HEK293 (cell line): ENCODE measurements at regions not wholly inside any gene's neighbourhood (a gene's known extent, or its start where the extent isn't known, plus 50 kb on each side); places are given as distances from the start of the nearest gene placed in this dataset.

Experiments used
- CTCF ChIA-PET: fragments of 350-600 bp; formaldehyde crosslinking; extraction: SDS; loops from one replicate; lab custom pipeline; 2021; ENCODE audit warnings: antibody characterized with exemption; lab: Yijun Ruan, JAX
- POLR2A ChIA-PET: fragments of 300-600 bp; formaldehyde crosslinking; extraction: SDS; loops from one replicate; lab custom pipeline; 2020; ENCODE audit warnings: antibody characterized with exemption, inconsistent platforms; lab: Yijun Ruan, JAX
- H3K27ac ChIP-seq: fragments of 200-500 bp; sonication (Bioruptor generic); 2 replicates; pipeline ENCODE4 v1.5.1; 2014; ENCODE audit warnings: low read depth, low read length, control low read depth, inconsistent platforms; ENCODE audit errors: extremely low read depth
- H3K36me3 ChIP-seq, 2 experiments: fragments of 200-500 bp in 1 of 2; sonication (Bioruptor generic) in 1 of 2; 1 replicate in 1 of 2; 2 replicates in 1 of 2; pipeline ENCODE4 v1.5.1; 2014 to 2017; ENCODE audit warnings: inconsistent platforms in 2 of 2, low read length in 2 of 2; ENCODE audit not compliant: control insufficient read depth in 2 of 2, insufficient read depth in 1 of 2
- H3K4me1 ChIP-seq: fragments of 200-500 bp; sonication (Bioruptor generic); 2 replicates; pipeline ENCODE4 v1.5.1; 2014; ENCODE audit warnings: mild to moderate bottlenecking, low read length, inconsistent platforms; ENCODE audit not compliant: control insufficient read depth, insufficient read depth
- H3K4me3 ChIP-seq: 2 replicates; pipeline ENCODE4 v1.5.1; 2011; ENCODE audit warnings: low read depth, mild to moderate bottlenecking, control low read depth, low read length, moderate library complexity
- H3K9me3 ChIP-seq: fragments of 200-500 bp; sonication (Bioruptor generic); 2 replicates; pipeline ENCODE4 v1.5.1; 2014; ENCODE audit warnings: low read depth, low read length, inconsistent platforms; ENCODE audit not compliant: control insufficient read depth, insufficient read depth
- ATF2 ChIP-seq: fragments of 450-650 bp; formaldehyde crosslinking; IDR thresholded peaks from 2 replicates; pipeline ENCODE4 v1.5.1; 2016; ENCODE audit warnings: missing biosample characterization, missing genetic modification characterization, low read depth
- KLF10 ChIP-seq: fragments of 450-650 bp; IDR thresholded peaks from 2 replicates; pipeline ENCODE4 v1.5.1; 2018; ENCODE audit warnings: missing biosample characterization, mild to moderate bottlenecking, missing genetic modification characterization
- MYNN ChIP-seq: fragments of 450-650 bp; formaldehyde crosslinking; IDR thresholded peaks from 2 replicates; pipeline ENCODE4 v1.5.1; 2016; ENCODE audit warnings: missing biosample characterization, missing genetic modification characterization, borderline replicate concordance
- OVOL3 ChIP-seq: fragments of 450-650 bp; formaldehyde crosslinking; IDR thresholded peaks from 2 replicates; pipeline ENCODE4 v1.5.1; 2016; ENCODE audit warnings: missing biosample characterization, missing genetic modification characterization
- RBAK ChIP-seq: fragments of 450-650 bp; formaldehyde crosslinking; IDR thresholded peaks from 2 replicates; pipeline ENCODE4 v1.5.1; 2016; ENCODE audit warnings: missing biosample characterization, missing genetic modification characterization
- SP2 ChIP-seq: fragments of 450-650 bp; formaldehyde crosslinking; IDR thresholded peaks from 2 replicates; pipeline ENCODE4 v1.5.1; 2016; ENCODE audit warnings: missing biosample characterization, missing genetic modification characterization
- ZBTB49 ChIP-seq: fragments of 450-650 bp; formaldehyde crosslinking; IDR thresholded peaks from 2 replicates; pipeline ENCODE4 v1.5.1; 2016; ENCODE audit warnings: missing biosample characterization, missing genetic modification characterization, low read depth
- ZBTB8A ChIP-seq: fragments of 450-650 bp; formaldehyde crosslinking; IDR thresholded peaks from 2 replicates; pipeline ENCODE4 v1.5.1; 2016; ENCODE audit warnings: missing biosample characterization, missing genetic modification characterization
- ZFP3 ChIP-seq: fragments of 450-650 bp; formaldehyde crosslinking; IDR thresholded peaks from 2 replicates; pipeline ENCODE4 v1.5.1; 2016; ENCODE audit warnings: low read depth, missing biosample characterization, missing genetic modification characterization
- ZFP37 ChIP-seq: fragments of 450-650 bp; formaldehyde crosslinking; IDR thresholded peaks from 2 replicates; pipeline ENCODE4 v1.5.1; 2016; ENCODE audit warnings: missing biosample characterization, missing genetic modification characterization
- ZNF132 ChIP-seq: fragments of 450-650 bp; formaldehyde crosslinking; IDR thresholded peaks from 2 replicates; pipeline ENCODE4 v1.5.1; 2017; ENCODE audit warnings: missing biosample characterization, missing genetic modification characterization, borderline replicate concordance
- ZNF148 ChIP-seq: fragments of 450-650 bp; formaldehyde crosslinking; IDR thresholded peaks from 2 replicates; pipeline ENCODE4 v1.5.0; 2017; ENCODE audit warnings: missing biosample characterization, missing genetic modification characterization, borderline replicate concordance
- ZNF221 ChIP-seq: fragments of 450-650 bp; formaldehyde crosslinking; IDR thresholded peaks from 2 replicates; pipeline ENCODE4 v1.5.1; 2017; ENCODE audit warnings: missing biosample characterization, missing genetic modification characterization, borderline replicate concordance
- ZNF274 ChIP-seq, 2 experiments: fragments of 200-500 bp in 1 of 2; fragments of 450-650 bp in 1 of 2; sonication (Bioruptor generic) in 1 of 2; formaldehyde crosslinking in 1 of 2; IDR thresholded peaks; 2 replicates each; pipeline versions ENCODE4 v1.5.1 to v1.6.1; 2014 to 2016; ENCODE audit warnings: borderline replicate concordance in 1 of 2, inconsistent platforms in 1 of 2, low read length in 1 of 2, missing biosample characterization in 1 of 2, missing genetic modification characterization in 1 of 2
- ZNF561 ChIP-seq: fragments of 450-650 bp; IDR thresholded peaks from 2 replicates; pipeline ENCODE4 v1.5.1; 2018; ENCODE audit warnings: missing biosample characterization, missing genetic modification characterization, borderline replicate concordance
- ZNF692 ChIP-seq: fragments of 450-650 bp; formaldehyde crosslinking; IDR thresholded peaks from 2 replicates; pipeline ENCODE4 v1.5.1; 2016; ENCODE audit warnings: missing biosample characterization, missing genetic modification characterization
- ZNF704 ChIP-seq: fragments of 450-650 bp; formaldehyde crosslinking; IDR thresholded peaks from 2 replicates; pipeline ENCODE4 v1.5.1; 2016; ENCODE audit warnings: missing biosample characterization, missing genetic modification characterization
- ZNF785 ChIP-seq: fragments of 450-650 bp; formaldehyde crosslinking; IDR thresholded peaks from 2 replicates; pipeline ENCODE4 v1.5.1; 2016; ENCODE audit warnings: missing biosample characterization, missing genetic modification characterization
- ZNF792 ChIP-seq: fragments of 450-650 bp; formaldehyde crosslinking; IDR thresholded peaks from 2 replicates; pipeline ENCODE4 v1.5.1; 2016; ENCODE audit warnings: missing biosample characterization, missing genetic modification characterization
- ZXDB ChIP-seq: fragments of 450-650 bp; formaldehyde crosslinking; IDR thresholded peaks from 2 replicates; pipeline ENCODE4 v1.5.1; 2016; ENCODE audit warnings: missing biosample characterization, missing genetic modification characterization

- TF ChIP-seq ZNF132 (tag by site-specific recombination), result no peak
- TF ChIP-seq ZNF561 (tag by site-specific recombination), result no peak
- TF ChIP-seq ZXDB (tag by site-specific recombination), result no peak
- no peak for TF ChIP-seq ZFP37 (tag by site-specific recombination)
Observed at GRCh38 chr22:34055525-34056200, 135.4 kb upstream of the LARGE1 start (continued).

GRCh38 chr22:34057726-34058125 is 137.4 kb upstream of the LARGE1 start:
- Histone ChIP-seq H3K27ac (no peak overlapping the region), H3K9me3 (peaks cover 2% of the 10 kb centered on the region; the same call in 1 of the 2 replicates), H3K4me1 (no peaks in the 10 kb centered on the region), H3K36me3 (no peaks in the 10 kb centered on the region), H3K4me3 (no peak overlapping the region)
- TF ChIP-seq RBAK (tag by site-specific recombination), result no peak
- peak; percentile 57; the same call in 1 of the 2 replicates for TF ChIP-seq ATF2
- no peak for TF ChIP-seq ZXDB (tag by site-specific recombination)
- POLR2A ChIA-PET, result no interaction called here
- CTCF ChIA-PET, result interaction anchor here (1.2 to 1.8 kb wide), 3 partner anchors 13 to 1092 kb away, joined by 3 to 9 read pairs (median 3); no protein-coding TSS in a partner anchor

- no peaks in the 10 kb centered on the region for H3K4me1 ChIP-seq
- POLR2A ChIA-PET, result no interaction called here
- TF ChIP-seq KLF10 (tag by site-specific recombination), result no peak
- no peak for TF ChIP-seq ZNF692 (tag by site-specific recombination)
- no peak for TF ChIP-seq ZBTB49 (tag by site-specific recombination)
- no peak for TF ChIP-seq ZNF704 (tag by site-specific recombination)
- TF ChIP-seq ZNF785 (tag by site-specific recombination), result no peak
- CTCF ChIA-PET, result no interaction called here
- no peaks in the 10 kb centered on the region for H3K36me3 ChIP-seq
- H3K9me3 ChIP-seq, result no peaks in the 10 kb centered on the region
- no peak overlapping the region for H3K27ac ChIP-seq
- no peak overlapping the region for H3K4me3 ChIP-seq
Observed at GRCh38 chr22:34064696-34065095, 144.4 kb upstream of the LARGE1 start.

- no peaks in the 10 kb centered on the region for H3K4me1 ChIP-seq
- POLR2A ChIA-PET, result no interaction called here
- no peak overlapping the region for H3K4me3 ChIP-seq
- CTCF ChIA-PET, result interaction anchor here (0.6 to 1.3 kb wide), 2 partner anchors 31 to 41 kb away, joined by 3 to 6 read pairs; no protein-coding TSS in a partner anchor
- H3K9me3 ChIP-seq, result no peaks in the 10 kb centered on the region
- H3K27ac ChIP-seq, result no peak overlapping the region
- H3K36me3 ChIP-seq, result no peaks in the 10 kb centered on the region
- TF ChIP-seq ZBTB8A (tag by site-specific recombination), result no peak
- no peak for TF ChIP-seq ZNF792 (tag by site-specific recombination)
- no peak for TF ChIP-seq ZFP3 (tag by site-specific recombination)
- no peak for TF ChIP-seq ZNF274 (IDR thresholded peaks at IDR 0.05; ENCODE audit: low read length)
- no peak for TF ChIP-seq ZNF274 (tag by site-specific recombination; IDR thresholded peaks at IDR 0.05; ENCODE audit: borderline replicate concordance)
- TF ChIP-seq ZNF148 (tag by site-specific recombination), result no peak
- no peak for TF ChIP-seq ZNF221 (tag by site-specific recombination)
- no peak for TF ChIP-seq MYNN (tag by site-specific recombination)
- no peak for TF ChIP-seq OVOL3 (tag by site-specific recombination)
- TF ChIP-seq SP2 (tag by site-specific recombination), result no peak
Observed at GRCh38 chr22:34067031-34067430, 146.8 kb upstream of the LARGE1 start.
